Esophagus muscularis mucosa (tissue), 4 donors: ENCODE measurements at regions not wholly inside any gene's neighbourhood (a gene's known extent, or its start where the extent isn't known, plus 50 kb on each side); places are given as distances from the start of the nearest gene placed in this dataset.
"Not testable (repeated sequence)": the region's sequence is repeated elsewhere in the genome, so short reads cannot be mapped to it uniquely, and the experiment has no call there.

Experiments
- DNase-seq: peaks from one replicate; pipeline ENCODE4 v3.0.0-alpha.2; 2017; ENCODE audit errors: extremely low spot score
- H3K27ac ChIP-seq, 4 donors: fragments of 200-600 bp; sonication (generic); replicated peaks in 1 of 4; 1 replicate in 3 of 4; 2 replicates in 1 of 4; pipeline ENCODE4 v1.5.1; 2016 to 2019; ENCODE audit warnings: mild to moderate bottlenecking in 1 of 4
- H3K27me3 ChIP-seq, 4 donors: fragments of 200-600 bp; sonication (generic); one replicate each; pipeline versions ENCODE4 v1.5.1 to v1.6.0; 2016 to 2019
- H3K36me3 ChIP-seq, 4 donors: fragments of 200-600 bp; sonication (generic); one replicate each; pipeline ENCODE4 v1.5.1; 2016 to 2019
- H3K4me1 ChIP-seq, 4 donors: fragments of 200-600 bp; sonication (generic); one replicate each; pipeline ENCODE4 v1.5.1; 2016 to 2019
- H3K4me3 ChIP-seq, 4 donors: fragments of 200-600 bp; sonication (generic); 1 replicate in 2 of 4; 2 replicates in 2 of 4; pipeline ENCODE4 v1.5.1; 2016 to 2019; ENCODE audit warnings: mild to moderate bottlenecking in 4 of 4, moderate library complexity in 1 of 4
- H3K9me3 ChIP-seq, 4 donors: fragments of 200-600 bp; sonication (generic); 1 replicate in 3 of 4; 2 replicates in 1 of 4; pipeline ENCODE4 v1.5.1; 2016 to 2019
- EP300 ChIP-seq: sonication (generic); formaldehyde crosslinking; IDR thresholded peaks from one replicate; pipeline ENCODE4 v1.6.1; 2017; ENCODE audit warnings: antibody characterized with exemption
- POLR2A ChIP-seq: fragments of 450-650 bp; IDR thresholded peaks from one replicate; pipeline ENCODE4 v1.6.1; 2017; ENCODE audit warnings: antibody characterized with exemption, moderate library complexity, mild to moderate bottlenecking, low read depth
- POLR2AphosphoS5 ChIP-seq, 2 donors: sonication (generic); formaldehyde crosslinking; IDR thresholded peaks; one replicate each; pipeline ENCODE4 v1.6.1; 2017; ENCODE audit warnings: antibody characterized with exemption in 2 of 2
- WGBS: methylation state at CpG from one replicate; pipeline ENCODE4 v1.1.5; 2018; 5-methylcytosine and 5-hydroxymethylcytosine counted together
- intact Hi-C: fragments of 100-400 bp; cut with DNase I; formaldehyde crosslinking; loops from one replicate; pipeline ENCODE4 v1.15.1; 2023
- TF ChIP-seq, protein P1 (sequence below), 3 experiments: fragments of 200-600 bp in 2 of 3; fragments of 450-650 bp in 1 of 3; sonication (generic) in 2 of 3; IDR thresholded peaks; one replicate each; pipeline ENCODE4 v1.5.1; 2017 to 2019; ENCODE audit warnings: antibody characterized with exemption in 3 of 3, mild to moderate bottlenecking in 2 of 3, moderate library complexity in 1 of 3

DNA sequence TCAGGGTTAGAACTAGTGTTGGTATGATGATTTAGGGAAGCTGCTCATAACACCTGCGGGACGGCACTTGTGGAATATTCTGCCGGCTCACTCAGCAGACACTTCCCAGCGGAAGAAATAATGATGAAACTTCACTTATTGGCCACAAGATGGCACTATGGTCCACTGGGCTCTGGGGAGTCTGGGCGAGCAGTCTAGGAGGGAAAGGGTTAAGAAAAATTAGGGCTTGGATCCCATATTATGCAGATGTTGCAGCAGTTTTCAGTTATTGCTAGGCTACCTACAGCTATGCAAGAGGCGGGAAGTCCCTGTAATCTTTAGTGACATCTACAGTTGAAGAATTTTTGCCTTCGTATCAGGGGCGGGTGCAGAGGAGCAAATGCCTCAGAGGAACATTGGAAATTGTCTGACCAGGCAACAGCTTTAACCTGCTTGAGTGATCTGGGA, 238.7 kb upstream of the PRSS58 start:
- no peak for TF ChIP-seq POLR2A
- TF ChIP-seq, protein P1, sequence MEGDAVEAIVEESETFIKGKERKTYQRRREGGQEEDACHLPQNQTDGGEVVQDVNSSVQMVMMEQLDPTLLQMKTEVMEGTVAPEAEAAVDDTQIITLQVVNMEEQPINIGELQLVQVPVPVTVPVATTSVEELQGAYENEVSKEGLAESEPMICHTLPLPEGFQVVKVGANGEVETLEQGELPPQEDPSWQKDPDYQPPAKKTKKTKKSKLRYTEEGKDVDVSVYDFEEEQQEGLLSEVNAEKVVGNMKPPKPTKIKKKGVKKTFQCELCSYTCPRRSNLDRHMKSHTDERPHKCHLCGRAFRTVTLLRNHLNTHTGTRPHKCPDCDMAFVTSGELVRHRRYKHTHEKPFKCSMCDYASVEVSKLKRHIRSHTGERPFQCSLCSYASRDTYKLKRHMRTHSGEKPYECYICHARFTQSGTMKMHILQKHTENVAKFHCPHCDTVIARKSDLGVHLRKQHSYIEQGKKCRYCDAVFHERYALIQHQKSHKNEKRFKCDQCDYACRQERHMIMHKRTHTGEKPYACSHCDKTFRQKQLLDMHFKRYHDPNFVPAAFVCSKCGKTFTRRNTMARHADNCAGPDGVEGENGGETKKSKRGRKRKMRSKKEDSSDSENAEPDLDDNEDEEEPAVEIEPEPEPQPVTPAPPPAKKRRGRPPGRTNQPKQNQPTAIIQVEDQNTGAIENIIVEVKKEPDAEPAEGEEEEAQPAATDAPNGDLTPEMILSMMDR (IDR thresholded peaks at IDR 0.05), result peak; percentile 45 to 68 (median 55)
- H3K27ac ChIP-seq, result no peak overlapping the region
- H3K4me1 ChIP-seq, result peaks cover 0 to 8% (median 2%) of the 10 kb centered on the region in 4 donors
- DNase-seq, result no peak
- H3K9me3 ChIP-seq, result no peaks in the 10 kb centered on the region
- H3K27me3 ChIP-seq, result peaks cover 0 to 30% (median 2%) of the 10 kb centered on the region in 4 donors
- no peak overlapping the region for H3K4me3 ChIP-seq
- intact Hi-C loops, result no loop called here
- no peaks in the 10 kb centered on the region for H3K36me3 ChIP-seq
- WGBS, result 8% methylated on average over 8 of the region's 8 CpGs

DNA sequence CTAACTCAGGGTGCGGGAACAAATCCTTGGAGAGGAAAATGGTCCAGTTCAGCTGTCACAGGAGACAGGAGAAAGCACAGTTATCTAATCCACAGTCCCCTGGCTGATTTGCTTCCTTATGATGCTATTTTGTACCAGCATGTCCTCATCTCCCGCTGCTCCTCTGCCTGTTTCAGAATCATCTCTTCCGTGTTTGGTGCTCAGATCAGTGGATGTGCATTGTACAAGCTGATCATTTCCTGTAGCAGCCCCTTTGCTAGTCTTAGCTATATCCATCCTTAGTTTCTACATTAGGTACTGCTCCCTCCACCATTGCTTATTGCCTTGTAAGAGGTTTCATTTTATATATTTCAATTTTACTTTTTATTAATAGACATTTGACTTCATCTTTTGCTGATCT, 238.0 kb upstream of the PRSS58 start:
- H3K4me3 ChIP-seq, intact Hi-C loops, H3K36me3 ChIP-seq, DNase-seq, H3K4me1 ChIP-seq, H3K9me3 ChIP-seq, H3K27ac ChIP-seq: not testable (repeated sequence)
- H3K27me3 ChIP-seq, result peaks cover 0 to 30% (median 2%) of the 10 kb centered on the region in 4 donors
- WGBS, result 73% methylated on average over 3 of the region's 3 CpGs

DNA sequence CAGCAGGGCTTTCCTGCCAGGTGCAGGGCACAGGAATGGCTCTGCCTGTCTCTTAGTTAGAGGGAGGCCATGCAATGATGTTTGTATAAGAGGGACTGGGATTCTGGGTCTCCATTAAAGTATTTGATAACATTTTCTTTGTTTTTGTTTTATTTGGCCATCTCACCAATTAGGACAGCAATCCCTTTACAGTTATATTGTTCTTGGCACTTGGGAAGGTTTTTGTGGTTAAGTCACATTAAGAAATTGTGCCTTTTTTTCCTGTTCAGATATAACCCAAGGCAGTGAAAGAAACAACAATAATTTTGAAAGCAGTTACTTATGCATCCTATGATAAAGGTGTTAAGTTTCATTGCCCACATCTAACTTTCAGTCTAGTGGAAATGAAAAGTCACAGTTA, 237.4 kb upstream of the PRSS58 start:
- intact Hi-C loops, H3K36me3 ChIP-seq, DNase-seq, H3K4me3 ChIP-seq, H3K9me3 ChIP-seq, H3K4me1 ChIP-seq, H3K27ac ChIP-seq: not testable (repeated sequence)
- peaks cover 0 to 30% (median 2%) of the 10 kb centered on the region in 4 donors for H3K27me3 ChIP-seq

DNA sequence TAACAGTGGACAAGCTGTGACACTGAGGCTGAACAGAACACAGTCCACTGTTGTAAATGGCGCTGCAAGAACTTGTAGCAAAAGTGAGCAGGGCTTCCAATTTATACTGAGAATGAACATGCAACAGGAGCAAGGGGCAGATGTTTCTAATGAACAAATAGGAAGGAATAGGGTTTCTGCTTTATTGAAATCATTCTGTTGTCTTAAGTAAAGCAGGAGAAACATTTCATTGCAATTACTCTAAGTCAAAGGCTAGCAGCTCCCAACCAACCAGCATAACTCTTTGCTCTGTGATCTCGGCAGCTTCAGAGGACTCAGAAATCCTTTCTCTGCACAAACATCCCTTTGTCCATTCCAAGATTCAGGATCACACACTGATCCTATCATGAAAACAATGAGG, 236.2 kb upstream of the PRSS58 start:
- Histone ChIP-seq H3K27me3 (peaks cover 0 to 26% (median 2%) of the 10 kb centered on the region in 4 donors), H3K4me1 (peaks cover 0 to 8% (median 2%) of the 10 kb centered on the region in 4 donors), H3K36me3 (no peaks in the 10 kb centered on the region), H3K9me3 (no peaks in the 10 kb centered on the region), H3K4me3 (no peak overlapping the region), H3K27ac (no peak overlapping the region)
- 77% methylated on average over 2 of the region's 2 CpGs for WGBS
- TF ChIP-seq EP300 (no peak), POLR2A (no peak), POLR2AphosphoS5 (IDR thresholded peaks at IDR 0.05) (no peak)
- TF ChIP-seq, protein P1 (IDR thresholded peaks at IDR 0.05), result no peak
- intact Hi-C loops, result no loop called here
- no peak for DNase-seq

DNA sequence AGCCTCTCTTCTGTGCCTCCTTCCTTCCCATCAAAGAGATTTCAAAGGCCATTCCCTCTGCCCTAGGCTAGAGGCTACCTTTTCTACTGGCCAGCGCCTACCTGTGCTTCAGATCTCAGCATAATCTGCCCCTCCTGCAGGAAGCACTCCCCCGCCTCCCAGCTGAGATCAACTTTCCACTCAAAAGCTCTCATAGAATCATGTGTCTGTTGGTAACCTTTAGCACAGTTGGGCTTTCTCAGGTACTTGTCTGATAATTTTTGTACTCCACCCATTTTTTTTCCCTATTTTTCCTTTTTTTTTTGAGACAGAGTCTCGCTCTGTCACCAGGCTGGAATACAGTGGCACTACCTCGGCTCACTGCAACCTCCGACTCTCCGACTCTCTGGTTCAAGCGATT, 231.0 kb upstream of the PRSS58 start:
- Histone ChIP-seq H3K27me3 (peaks cover 0 to 2% (median 0%) of the 10 kb centered on the region in 4 donors), H3K4me3 (no peak overlapping the region), H3K4me1 (no peaks in the 10 kb centered on the region), H3K9me3 (no peaks in the 10 kb centered on the region), H3K36me3 (no peaks in the 10 kb centered on the region), H3K27ac (no peak overlapping the region)
- intact Hi-C loops, result no loop called here
- no peak for DNase-seq
- 94% methylated on average over 7 of the region's 7 CpGs for WGBS
- TF ChIP-seq POLR2AphosphoS5 (IDR thresholded peaks at IDR 0.05), result no peak
- TF ChIP-seq, protein P1 (IDR thresholded peaks at IDR 0.05), result no peak
- no peak for TF ChIP-seq POLR2A
- no peak for TF ChIP-seq EP300

DNA sequence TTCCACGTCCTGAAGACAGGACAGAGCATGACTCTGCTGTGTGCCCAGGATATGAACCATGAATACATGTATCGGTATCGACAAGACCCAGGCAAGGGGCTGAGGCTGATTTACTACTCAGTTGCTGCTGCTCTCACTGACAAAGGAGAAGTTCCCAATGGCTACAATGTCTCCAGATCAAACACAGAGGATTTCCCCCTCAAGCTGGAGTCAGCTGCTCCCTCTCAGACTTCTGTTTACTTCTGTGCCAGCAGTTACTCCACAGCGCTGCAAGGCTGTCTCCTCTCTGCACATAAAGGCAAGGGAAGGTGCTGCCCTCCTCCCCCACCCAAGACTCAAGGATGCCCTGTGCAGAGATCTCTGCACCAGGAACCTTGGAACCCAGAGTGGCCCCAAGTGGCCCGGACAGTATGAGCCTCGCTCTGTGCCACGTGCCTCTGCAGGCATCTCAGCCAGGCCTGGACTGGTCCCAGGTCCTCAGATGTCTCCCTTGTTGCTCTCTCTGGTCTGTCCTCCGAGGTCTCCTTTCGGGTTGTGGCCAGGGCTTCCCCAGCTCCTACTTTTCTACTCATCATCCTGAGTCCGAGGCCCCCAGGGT, 230.3 kb upstream of the PRSS58 start:
- intact Hi-C loops, result no loop called here
- H3K36me3 ChIP-seq, result no peaks in the 10 kb centered on the region
- no peak overlapping the region for H3K4me3 ChIP-seq
- no peak overlapping the region for H3K27ac ChIP-seq
- no peaks in the 10 kb centered on the region for H3K9me3 ChIP-seq
- TF ChIP-seq POLR2A (no peak), EP300 (no peak), POLR2AphosphoS5 (IDR thresholded peaks at IDR 0.05) (no peak)
- TF ChIP-seq, protein P1 (IDR thresholded peaks at IDR 0.05), result no peak
- no peak for DNase-seq
- peaks cover 0 to 1% (median under 1%) of the 10 kb centered on the region in 4 donors for H3K4me1 ChIP-seq
- H3K27me3 ChIP-seq, result peaks cover 0 to 2% (median 0%) of the 10 kb centered on the region in 4 donors
- WGBS, result 71% methylated on average over 9 of the region's 10 CpGs

DNA sequence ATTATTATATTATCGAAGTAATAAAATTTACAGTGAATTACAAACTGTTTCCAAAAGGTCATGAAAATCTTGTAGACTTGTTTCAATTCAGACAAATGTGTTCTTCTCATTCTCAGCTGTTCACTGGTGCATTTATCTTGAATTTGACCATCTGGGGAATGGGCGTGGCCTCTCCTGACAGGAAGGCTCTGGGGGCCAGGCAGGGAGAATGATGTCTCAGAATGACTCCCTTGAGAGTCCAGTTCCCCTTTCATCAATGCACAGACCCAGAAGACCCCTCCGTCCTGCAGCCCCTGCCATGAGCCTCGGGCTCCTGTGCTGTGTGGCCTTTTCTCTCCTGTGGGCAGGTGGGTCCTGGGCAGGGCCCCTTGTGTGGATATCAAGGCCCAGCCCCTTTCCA, 229.7 kb upstream of the PRSS58 start:
- intact Hi-C loops, H3K27me3 ChIP-seq, H3K27ac ChIP-seq, H3K36me3 ChIP-seq, DNase-seq, H3K9me3 ChIP-seq, H3K4me1 ChIP-seq, H3K4me3 ChIP-seq: not testable (repeated sequence)
- 68% methylated on average over 4 of the region's 4 CpGs for WGBS
